ENCODE measurements at regions not wholly inside any gene's neighbourhood (a gene's known extent, or its start where the extent isn't known, plus 50 kb on each side); places are given as distances from the start of the nearest gene placed in this dataset.
A peak's percentile ranks its signal among the peaks of the same experiment; 100 is the strongest.

- no peak for DNase-seq
Observed at GRCh38 chr3:103684904-103685303, 1250.1 kb downstream of the ZPLD1 start.

GRCh38 chr3:103685939-103686338 is 1251.1 kb downstream of the ZPLD1 start:
- no peak for DNase-seq

GRCh38 chr3:103690536-103690935 is 1255.7 kb downstream of the ZPLD1 start:
- no peak for DNase-seq

- DNase-seq, result no peak
Observed at GRCh38 chr3:103693831-103694230, 1259.0 kb downstream of the ZPLD1 start.

DNA sequence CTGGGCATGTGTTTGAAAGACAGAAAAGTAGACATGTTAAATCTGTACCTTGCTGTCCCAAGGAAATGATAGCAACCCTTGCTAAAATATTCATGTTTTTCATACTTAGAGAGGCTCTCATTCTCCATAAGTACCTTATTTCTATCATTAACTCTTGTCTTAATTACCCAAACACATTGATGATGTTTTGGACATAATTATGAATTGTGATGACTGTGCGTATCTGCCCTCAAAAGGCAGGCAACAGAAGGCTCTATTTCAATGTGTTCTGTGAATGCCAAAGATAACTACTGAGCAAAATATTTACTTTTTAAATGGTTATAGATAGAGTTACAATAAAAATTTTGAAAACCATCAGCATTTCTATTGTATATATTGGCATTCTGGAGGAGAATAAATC is 1263.8 kb downstream of the ZPLD1 start:
- no peak for DNase-seq

- no peak for DNase-seq
Observed at GRCh38 chr3:103699228-103699627, 1264.4 kb downstream of the ZPLD1 start.

DNA sequence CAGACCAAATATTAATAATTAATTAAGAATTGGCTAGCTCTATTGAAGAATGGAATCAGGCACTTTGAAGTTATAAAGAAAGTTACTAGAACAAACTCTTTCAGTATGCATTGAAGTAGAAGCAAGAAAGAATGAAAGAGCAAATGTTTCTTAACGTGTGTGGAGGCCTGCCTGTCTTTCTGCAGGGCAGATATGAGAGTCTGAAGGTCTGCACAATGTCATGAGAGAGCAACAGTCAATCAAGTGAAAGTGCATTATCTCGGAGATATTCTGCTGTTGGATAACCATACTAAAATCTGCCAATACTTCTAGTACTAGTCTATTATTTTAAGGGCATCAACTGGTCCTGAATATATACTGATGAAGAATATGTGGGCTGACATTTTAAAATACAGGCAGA is 1270.8 kb downstream of the ZPLD1 start:
- DNase-seq, result no peak

DNA sequence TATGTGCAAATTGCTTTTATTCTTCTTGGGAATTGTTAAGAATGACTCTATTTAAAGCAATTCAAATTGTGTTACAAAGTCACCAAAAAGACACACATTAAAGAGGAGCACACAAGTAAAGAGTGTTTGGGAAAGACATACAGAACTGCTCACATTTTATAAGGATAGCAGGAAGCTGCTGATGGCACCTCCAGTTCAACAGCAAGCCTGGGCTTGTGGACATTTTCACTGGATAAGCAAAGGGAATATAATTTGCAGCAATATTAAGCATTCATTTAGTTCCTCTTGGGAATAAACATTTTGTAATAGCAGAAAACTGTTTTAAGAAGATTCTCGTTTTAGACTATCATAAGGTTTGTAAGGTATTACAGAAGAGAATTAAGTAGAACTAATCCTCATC is 1271.9 kb downstream of the ZPLD1 start:
- no peak for DNase-seq

- DNase-seq, result no peak
Observed at GRCh38 chr3:103711670-103712069, 1276.9 kb downstream of the ZPLD1 start.

GRCh38 chr3:103712320-103713008 is 1277.6 kb downstream of the ZPLD1 start:
- no peak for DNase-seq

- DNase-seq, result no peak
Observed at GRCh38 chr3:103729547-103729946, 1294.7 kb downstream of the ZPLD1 start.

DNA sequence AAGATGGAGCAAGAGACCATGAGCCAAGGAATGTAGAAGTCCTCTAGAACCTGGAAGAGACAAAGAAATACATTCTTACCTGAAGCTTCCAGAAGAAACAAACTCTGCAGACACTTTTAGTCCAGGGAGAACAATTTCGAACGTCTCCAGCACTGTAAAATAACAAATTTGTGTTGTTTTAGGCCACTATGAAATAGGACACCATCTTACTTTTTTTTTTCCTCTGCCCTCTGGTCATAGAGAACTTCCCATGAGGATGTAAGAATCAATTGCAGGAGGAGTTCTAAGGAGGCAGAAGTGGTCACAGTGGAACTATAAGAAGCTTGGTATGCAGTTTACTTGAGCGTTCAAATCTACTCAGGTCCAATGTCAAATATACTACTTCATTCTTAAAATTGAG is 1295.9 kb downstream of the ZPLD1 start:
- DNase-seq, result no peak

GRCh38 chr3:103752986-103753385 is 1318.2 kb downstream of the ZPLD1 start:
- DNase-seq, result no peak

- DNase-seq, result no peak
Observed at GRCh38 chr3:103767635-103768034, 1332.8 kb downstream of the ZPLD1 start.

GRCh38 chr3:103785017-103785416 is 1350.2 kb downstream of the ZPLD1 start:
- DNase-seq, result no peak

DNA sequence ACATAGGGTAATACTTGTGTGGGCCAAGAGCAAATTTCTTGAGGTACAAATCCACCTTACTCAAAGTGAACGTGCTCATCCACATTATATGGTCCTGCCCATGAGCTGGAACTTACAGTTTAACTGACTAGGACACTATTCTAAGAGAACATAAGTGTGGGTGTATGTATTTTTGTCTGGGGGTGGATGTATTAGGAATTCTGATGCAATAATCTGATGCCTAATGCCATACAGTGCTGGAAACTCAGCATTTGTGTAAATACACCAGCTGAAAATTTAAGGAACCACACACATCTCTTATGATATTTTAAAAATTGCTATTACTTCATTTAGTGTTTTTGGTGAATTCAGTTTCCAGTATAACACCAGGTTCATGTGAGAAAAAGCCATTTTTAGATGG is 1350.7 kb downstream of the ZPLD1 start:
- DNase-seq, result no peak

DNA sequence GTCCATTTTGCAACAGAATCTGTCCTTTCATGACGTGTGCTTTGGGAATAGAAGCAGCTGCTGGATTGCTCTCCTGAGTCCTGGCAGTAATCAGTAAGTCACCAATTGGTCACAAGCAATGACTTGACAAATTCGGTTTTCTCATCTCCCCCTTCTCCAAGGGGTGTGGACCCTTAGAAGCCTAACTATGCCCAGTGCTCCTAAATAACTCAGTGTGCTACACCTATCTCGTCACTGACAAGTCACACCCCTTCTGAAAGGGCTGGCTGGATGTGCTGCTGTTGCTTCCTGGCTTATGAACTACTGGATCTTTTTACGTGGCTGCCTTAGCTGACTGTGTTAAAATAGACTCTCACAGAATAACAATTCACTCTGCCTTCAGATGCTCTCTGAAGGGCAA is 1351.5 kb downstream of the ZPLD1 start:
- no peak for DNase-seq

GRCh38 chr3:103787164-103787871 is 1352.5 kb downstream of the ZPLD1 start:
- no peak for DNase-seq

DNA sequence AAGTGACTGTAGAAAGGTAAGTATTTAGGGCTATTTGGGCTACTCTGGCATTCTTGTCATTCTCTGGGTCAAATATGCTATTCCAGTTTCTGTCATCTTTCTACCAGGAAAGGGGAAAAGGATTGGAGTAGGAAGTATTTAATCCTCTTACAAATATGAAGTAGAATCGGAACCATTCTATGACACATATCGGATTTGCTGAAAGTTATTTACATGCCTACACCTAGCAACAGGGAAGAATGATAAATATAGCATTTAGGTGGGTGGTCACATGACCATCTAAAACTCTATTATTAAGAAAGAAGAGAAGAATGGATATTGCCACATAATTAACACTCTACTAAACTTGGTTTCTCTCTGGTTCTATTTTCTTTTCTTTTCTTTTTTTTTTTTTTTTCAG is 1353.1 kb downstream of the ZPLD1 start:
- no peak for DNase-seq

DNA sequence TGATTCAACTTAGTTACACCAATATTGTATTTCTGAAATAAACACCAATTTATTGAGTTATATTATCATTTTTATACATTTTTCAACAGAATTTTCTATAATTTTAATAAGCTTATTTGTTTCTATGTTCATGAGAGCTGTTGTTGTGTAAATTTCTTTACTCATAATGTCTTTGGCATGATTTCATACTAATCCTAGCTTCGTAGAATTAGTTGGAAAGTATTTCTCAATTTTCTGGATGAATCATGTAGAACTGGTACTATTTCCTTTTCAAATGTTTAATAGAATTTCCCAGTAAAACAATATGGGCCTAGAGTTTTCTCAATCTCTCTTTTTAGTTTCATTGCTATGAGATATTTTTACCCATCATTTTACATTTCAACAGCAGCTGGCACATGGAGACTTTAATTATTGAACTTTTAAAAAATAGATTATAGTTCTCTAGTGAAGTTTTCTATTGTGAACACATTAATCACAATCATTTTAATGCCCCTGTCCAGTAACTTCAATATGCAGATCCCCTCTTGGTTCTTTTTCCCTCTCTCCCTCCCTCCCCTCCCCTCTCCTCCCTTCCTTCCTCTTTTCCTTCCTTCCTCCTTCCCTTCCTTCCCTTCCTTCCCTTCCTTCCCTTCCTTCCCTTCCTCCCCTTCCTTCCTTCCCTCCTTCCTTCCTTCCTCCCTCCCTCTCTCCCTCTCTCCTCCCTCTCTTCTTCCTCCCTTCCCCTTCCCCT is 1357.1 kb downstream of the ZPLD1 start:
- no peak for DNase-seq

DNA sequence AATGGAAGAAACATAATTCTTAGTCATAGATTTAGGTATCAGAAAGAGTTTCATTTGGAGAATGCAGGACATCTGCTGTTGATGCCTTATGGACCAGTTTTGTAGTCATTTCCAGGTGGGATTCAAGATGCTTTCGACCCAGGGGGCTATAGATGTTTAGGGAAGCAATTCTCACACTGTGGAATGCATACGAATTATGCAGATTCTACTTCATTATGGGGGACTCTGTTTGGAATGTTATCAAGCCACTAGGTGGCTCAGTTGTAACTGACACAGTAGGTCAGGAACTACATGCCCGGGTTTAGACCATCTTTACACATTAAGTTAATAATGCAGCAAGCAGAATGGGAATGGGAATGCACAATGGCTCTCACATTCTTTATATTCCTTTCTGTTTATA is 1359.8 kb downstream of the ZPLD1 start:
- DNase-seq, result peak in 1 of 2 experiments; percentile 45

DNA sequence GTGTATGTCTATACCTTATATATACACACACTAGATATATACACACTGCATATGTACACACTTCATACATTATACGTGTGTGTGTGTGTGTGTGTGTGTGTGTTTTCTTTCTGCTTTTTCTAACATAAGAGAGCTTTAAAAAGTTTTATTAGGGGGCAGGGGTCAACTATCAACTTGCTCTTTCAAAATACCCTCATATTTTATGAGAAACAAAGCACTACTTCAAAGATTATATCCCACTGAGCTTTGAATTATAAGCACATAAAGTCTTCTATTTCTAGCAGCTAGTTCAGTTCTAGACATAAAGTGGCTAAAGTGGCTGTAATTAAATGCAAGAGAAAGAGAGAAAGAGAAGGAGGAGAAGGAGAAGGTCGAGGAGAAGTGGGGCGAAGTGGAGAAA is 1361.3 kb downstream of the ZPLD1 start:
- no peak for DNase-seq

- DNase-seq, result no peak
Observed at GRCh38 chr3:103803787-103804186, 1369.0 kb downstream of the ZPLD1 start.

DNA sequence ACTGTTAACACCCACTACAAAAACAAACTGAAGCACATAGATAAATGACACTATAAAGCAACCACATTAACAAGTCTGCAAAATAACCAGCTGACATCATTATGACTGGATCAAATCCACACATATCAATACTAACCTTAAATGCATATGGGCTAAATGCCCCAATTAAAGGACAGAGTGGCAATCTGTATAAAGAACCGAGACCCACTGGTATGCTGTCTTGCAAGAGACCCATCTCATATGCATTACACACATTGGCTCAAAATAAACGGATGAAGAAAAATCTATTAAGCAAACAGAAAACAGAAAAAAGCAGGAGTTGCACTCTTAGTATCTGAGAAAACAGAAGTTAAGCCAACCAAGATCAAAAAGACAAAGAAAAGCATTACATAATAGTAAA is 1375.4 kb downstream of the ZPLD1 start:
- DNase-seq, result no peak

Measured in NCI-H526 (cell line).